Gastroesophageal sphincter (tissue), 3 donors: ENCODE measurements at regions not wholly inside any gene's neighbourhood (a gene's known extent, or its start where the extent isn't known, plus 50 kb on each side); places are given as distances from the start of the nearest gene placed in this dataset.

Source experiments
- CTCF ChIP-seq, 4 experiments: fragments of 200-600 bp in 2 of 4; fragments of 450-650 bp in 2 of 4; sonication (generic) in 1 of 4; IDR thresholded peaks; one replicate each; pipeline ENCODE4 v1.5.1; 2017 to 2019; ENCODE audit warnings: antibody characterized with exemption in 4 of 4, mild to moderate bottlenecking in 2 of 4, moderate library complexity in 2 of 4
- POLR2A ChIP-seq, 2 donors: fragments of 450-650 bp; IDR thresholded peaks; one replicate each; pipeline ENCODE4 v1.6.1; 2017; ENCODE audit warnings: antibody characterized with exemption in 2 of 2, mild to moderate bottlenecking in 2 of 2, moderate library complexity in 1 of 2
- POLR2AphosphoS5 ChIP-seq: sonication (generic); formaldehyde crosslinking; IDR thresholded peaks from one replicate; pipeline ENCODE4 v1.6.1; 2017; ENCODE audit warnings: antibody characterized with exemption

DNA sequence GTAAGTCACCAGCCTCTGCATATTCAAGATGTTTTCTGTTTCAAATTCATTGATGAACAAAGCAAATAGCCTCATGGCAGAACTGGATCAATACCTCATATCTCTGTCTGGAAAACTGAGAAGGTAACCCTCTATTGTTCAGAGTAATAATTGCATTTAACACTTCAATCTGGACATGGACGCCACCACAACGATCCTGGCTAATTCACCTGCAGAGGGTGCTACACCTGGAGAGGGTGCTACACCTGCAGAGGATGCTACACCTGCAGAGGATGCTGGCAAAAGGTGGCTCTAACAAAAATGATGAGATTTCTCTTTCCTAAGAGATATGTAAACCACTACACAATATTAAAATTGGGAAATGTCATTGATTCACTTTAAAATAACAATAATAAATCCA lies 183.1 kb upstream of the HNRNPA3 start:
- TF ChIP-seq POLR2AphosphoS5 (no peak), CTCF (IDR thresholded peaks at IDR 0.05) (no peak), POLR2A (IDR thresholded peaks at IDR 0.05) (no peak)
